ENCODE measurements at regions not wholly inside any gene's neighbourhood (a gene's known extent, or its start where the extent isn't known, plus 50 kb on each side); places are given as distances from the start of the nearest gene placed in this dataset.

DNA sequence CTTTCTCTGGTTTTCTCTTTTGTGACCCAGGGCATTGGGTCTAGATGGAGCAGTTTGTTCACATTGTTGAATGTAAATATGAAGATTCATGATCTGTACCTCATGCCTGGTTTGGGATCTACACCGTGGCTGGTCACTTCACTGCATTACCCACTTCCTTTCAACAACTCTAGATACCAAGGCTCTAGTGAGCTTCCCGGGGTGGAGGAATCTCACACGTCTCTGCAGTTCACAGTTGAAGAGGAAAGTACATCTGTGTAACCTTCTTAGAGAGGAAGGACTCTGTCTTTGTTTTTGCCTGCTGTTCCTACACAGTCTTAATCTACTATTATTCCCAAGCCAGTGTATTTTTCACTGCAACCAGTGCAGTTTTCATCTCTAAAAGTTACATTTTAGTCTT is 574.8 kb downstream of the MBD2 start:
- TF ChIP-seq, protein P1, sequence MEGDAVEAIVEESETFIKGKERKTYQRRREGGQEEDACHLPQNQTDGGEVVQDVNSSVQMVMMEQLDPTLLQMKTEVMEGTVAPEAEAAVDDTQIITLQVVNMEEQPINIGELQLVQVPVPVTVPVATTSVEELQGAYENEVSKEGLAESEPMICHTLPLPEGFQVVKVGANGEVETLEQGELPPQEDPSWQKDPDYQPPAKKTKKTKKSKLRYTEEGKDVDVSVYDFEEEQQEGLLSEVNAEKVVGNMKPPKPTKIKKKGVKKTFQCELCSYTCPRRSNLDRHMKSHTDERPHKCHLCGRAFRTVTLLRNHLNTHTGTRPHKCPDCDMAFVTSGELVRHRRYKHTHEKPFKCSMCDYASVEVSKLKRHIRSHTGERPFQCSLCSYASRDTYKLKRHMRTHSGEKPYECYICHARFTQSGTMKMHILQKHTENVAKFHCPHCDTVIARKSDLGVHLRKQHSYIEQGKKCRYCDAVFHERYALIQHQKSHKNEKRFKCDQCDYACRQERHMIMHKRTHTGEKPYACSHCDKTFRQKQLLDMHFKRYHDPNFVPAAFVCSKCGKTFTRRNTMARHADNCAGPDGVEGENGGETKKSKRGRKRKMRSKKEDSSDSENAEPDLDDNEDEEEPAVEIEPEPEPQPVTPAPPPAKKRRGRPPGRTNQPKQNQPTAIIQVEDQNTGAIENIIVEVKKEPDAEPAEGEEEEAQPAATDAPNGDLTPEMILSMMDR (IDR thresholded peaks at IDR 0.05): no peak
- TF ChIP-seq POLR2AphosphoS5 (IDR thresholded peaks at IDR 0.05; ENCODE audit: insufficient read depth in 1 of 2, low read depth in 1 of 2): no peak
